ENCODE measurements at regions not wholly inside any gene's neighbourhood (a gene's known extent, or its start where the extent isn't known, plus 50 kb on each side); places are given as distances from the start of the nearest gene placed in this dataset.

DNA sequence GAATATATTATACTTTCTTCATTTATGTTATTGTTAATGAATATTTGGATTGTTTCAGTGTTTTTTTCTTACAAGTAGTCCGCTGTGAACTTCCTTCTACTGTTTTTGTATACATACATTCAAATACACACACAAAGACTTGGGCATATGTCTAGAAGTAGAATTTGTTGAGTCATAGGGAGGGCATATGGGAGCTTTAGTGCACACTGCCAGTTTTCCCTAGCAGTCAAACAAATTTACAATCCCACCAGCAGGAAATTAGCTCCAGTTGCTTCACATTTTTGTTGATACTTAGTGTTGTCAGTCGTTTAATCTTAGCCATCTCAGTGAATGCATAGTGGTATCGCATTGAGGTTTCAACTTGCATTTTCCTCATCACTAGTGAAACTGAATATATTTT is 492.3 kb downstream of the DIPK2A start:
- Histone ChIP-seq H3K36me3 (no peaks in the 10 kb centered on the region), H3K4me3 (no peak overlapping the region), H3K9me3 (no peaks in the 10 kb centered on the region), H3K27ac (no peak overlapping the region), H3K4me1 (no peaks in the 10 kb centered on the region), H3K27me3 (no peaks in the 10 kb centered on the region)
- WGBS, 2 donors (ENCODE audit: low coverage in 1 of 2): 81 to 83% methylated on average over 3 of the region's 3 CpGs
- ATAC-seq: no peak
- TF ChIP-seq, protein P1, sequence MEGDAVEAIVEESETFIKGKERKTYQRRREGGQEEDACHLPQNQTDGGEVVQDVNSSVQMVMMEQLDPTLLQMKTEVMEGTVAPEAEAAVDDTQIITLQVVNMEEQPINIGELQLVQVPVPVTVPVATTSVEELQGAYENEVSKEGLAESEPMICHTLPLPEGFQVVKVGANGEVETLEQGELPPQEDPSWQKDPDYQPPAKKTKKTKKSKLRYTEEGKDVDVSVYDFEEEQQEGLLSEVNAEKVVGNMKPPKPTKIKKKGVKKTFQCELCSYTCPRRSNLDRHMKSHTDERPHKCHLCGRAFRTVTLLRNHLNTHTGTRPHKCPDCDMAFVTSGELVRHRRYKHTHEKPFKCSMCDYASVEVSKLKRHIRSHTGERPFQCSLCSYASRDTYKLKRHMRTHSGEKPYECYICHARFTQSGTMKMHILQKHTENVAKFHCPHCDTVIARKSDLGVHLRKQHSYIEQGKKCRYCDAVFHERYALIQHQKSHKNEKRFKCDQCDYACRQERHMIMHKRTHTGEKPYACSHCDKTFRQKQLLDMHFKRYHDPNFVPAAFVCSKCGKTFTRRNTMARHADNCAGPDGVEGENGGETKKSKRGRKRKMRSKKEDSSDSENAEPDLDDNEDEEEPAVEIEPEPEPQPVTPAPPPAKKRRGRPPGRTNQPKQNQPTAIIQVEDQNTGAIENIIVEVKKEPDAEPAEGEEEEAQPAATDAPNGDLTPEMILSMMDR (IDR thresholded peaks at IDR 0.05): no peak
- TF ChIP-seq POLR2AphosphoS5 (IDR thresholded peaks at IDR 0.05): no peak
- no peak for TF ChIP-seq POLR2A (IDR thresholded peaks at IDR 0.05)
- TF ChIP-seq EP300 (IDR thresholded peaks at IDR 0.05): no peak

DNA sequence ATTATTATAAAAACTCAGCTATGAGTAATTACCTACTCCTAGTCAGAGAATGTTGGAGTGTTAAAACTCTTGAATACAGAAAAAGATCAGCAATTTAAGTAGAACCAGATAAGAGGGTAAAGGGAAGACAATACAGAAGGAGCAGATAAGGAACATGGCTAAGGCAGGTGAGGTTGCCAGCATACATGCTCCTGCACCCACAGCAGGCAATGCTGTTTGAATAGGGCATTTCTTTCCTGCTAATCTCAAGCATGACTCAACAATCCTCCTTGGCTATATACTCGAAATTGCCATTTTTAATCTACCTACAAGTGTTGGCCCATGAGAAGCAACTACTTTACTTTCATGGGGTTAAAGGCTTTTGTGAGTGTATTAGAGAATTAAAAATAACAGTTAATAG is 494.5 kb downstream of the DIPK2A start:
- H3K27me3 ChIP-seq: no peaks in the 10 kb centered on the region
- WGBS, 2 donors (ENCODE audit: low coverage in 1 of 2): 71 to 83% methylated on average over 1 of the region's 1 CpG
- ATAC-seq: no peak
- H3K9me3 ChIP-seq: no peaks in the 10 kb centered on the region
- H3K4me1 ChIP-seq: no peaks in the 10 kb centered on the region
- H3K27ac ChIP-seq: no peak overlapping the region
- H3K36me3 ChIP-seq: no peaks in the 10 kb centered on the region
- no peak overlapping the region for H3K4me3 ChIP-seq
- TF ChIP-seq, protein P1 (IDR thresholded peaks at IDR 0.05): no peak
- no peak for TF ChIP-seq POLR2AphosphoS5 (IDR thresholded peaks at IDR 0.05)
- TF ChIP-seq POLR2A (IDR thresholded peaks at IDR 0.05): no peak
- TF ChIP-seq EP300 (IDR thresholded peaks at IDR 0.05): no peak

DNA sequence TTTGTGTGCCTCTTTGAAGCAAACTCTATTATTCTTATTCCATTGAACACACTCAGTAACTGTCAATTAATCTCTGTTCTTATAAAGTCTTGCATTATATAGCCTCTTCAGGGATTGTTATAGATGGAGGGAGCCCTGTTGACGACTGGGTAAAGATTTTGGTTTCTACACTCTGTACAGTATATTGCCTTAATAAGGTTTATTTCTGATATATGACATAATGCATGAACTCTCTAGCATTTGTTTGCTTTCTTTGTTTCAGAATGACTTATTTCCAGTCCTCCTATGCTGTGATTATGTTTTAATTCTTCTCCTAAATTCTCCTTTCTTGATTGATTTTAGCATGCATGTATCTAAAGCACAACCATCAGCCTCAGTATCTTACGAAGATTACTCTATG is 494.9 kb downstream of the DIPK2A start:
- Histone ChIP-seq H3K27me3 (no peaks in the 10 kb centered on the region), H3K4me3 (no peak overlapping the region), H3K36me3 (no peaks in the 10 kb centered on the region), H3K4me1 (no peaks in the 10 kb centered on the region), H3K9me3 (no peaks in the 10 kb centered on the region), H3K27ac (no peak overlapping the region)
- TF ChIP-seq POLR2A (IDR thresholded peaks at IDR 0.05) (no peak), EP300 (IDR thresholded peaks at IDR 0.05) (no peak), POLR2AphosphoS5 (IDR thresholded peaks at IDR 0.05) (no peak)
- TF ChIP-seq, protein P1 (IDR thresholded peaks at IDR 0.05): no peak
- ATAC-seq: no peak
- 75 to 95% methylated on average over 2 of the region's 2 CpGs for WGBS, 2 donors (ENCODE audit: low coverage in 1 of 2)

DNA sequence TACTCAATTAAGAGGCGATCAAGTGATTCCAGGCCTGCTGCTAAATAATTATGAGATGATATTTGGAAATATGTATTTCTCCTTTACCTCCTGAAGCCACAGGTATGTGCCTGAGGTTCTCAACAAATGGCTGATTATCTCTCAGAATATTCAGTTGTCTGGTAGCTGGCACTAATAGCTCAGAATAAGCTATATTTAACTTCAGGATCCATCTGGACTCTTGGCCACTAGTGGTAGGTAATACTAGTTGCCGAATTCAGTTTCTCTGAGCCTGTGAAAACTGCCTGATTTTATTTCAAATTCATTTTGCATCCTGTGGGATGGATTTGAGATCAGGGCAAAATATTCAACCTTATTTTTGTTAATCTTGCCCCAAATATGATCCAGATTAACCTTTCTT is 499.0 kb downstream of the DIPK2A start:
- no peak for ATAC-seq
- Histone ChIP-seq H3K27ac (no peak overlapping the region), H3K27me3 (no peaks in the 10 kb centered on the region), H3K9me3 (no peaks in the 10 kb centered on the region), H3K36me3 (no peaks in the 10 kb centered on the region), H3K4me3 (no peak overlapping the region), H3K4me1 (peaks cover 0 to 7% (median 0%) of the 10 kb centered on the region in 3 donors)
- TF ChIP-seq POLR2AphosphoS5 (IDR thresholded peaks at IDR 0.05) (no peak), POLR2A (IDR thresholded peaks at IDR 0.05) (no peak), EP300 (IDR thresholded peaks at IDR 0.05) (no peak)
- TF ChIP-seq, protein P1 (IDR thresholded peaks at IDR 0.05): no peak
- WGBS, 2 donors (ENCODE audit: low coverage in 1 of 2): 95 to 100% methylated on average over 1 to 2 of the region's 2 CpGs

DNA sequence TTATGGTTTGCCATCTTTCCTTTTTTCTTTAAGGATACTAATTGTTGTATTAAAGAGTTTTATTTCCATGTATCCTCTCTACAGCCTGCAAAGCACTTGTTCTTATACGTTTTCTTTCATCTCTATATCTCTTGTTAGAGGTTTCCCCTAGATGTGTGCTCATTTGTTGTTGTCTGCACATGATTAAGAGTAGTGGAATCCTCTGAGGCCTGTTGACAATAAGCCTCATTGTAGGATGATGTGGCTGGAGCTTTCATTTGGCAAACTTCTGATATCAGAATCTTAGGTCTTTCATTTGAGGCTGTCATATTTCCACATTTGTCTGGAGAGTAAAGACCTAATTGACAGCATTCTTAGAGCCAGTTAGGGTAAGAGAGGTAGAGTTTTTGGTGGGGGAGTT is 506.0 kb downstream of the DIPK2A start:
- Histone ChIP-seq H3K9me3 (no peaks in the 10 kb centered on the region), H3K27ac (no peak overlapping the region), H3K4me1 (peaks cover 0 to 7% (median 0%) of the 10 kb centered on the region in 3 donors), H3K36me3 (no peaks in the 10 kb centered on the region), H3K4me3 (no peak overlapping the region), H3K27me3 (no peaks in the 10 kb centered on the region)
- 67 to 81% methylated on average over 1 of the region's 1 CpG for WGBS, 2 donors (ENCODE audit: low coverage in 1 of 2)
- ATAC-seq: no peak
- TF ChIP-seq POLR2AphosphoS5 (IDR thresholded peaks at IDR 0.05) (no peak), EP300 (IDR thresholded peaks at IDR 0.05) (no peak), POLR2A (IDR thresholded peaks at IDR 0.05) (no peak)
- TF ChIP-seq, protein P1 (IDR thresholded peaks at IDR 0.05): no peak
